PC-3 (cell line): ENCODE measurements at regions not wholly inside any gene's neighbourhood (a gene's known extent, or its start where the extent isn't known, plus 50 kb on each side); places are given as distances from the start of the nearest gene placed in this dataset.

Source experiments
- EZH2 ChIP-seq: fragments of 300-600 bp; sonication (generic); IDR thresholded peaks from one replicate; pipeline ENCODE4 v1.6.1; 2017; ENCODE audit warnings: antibody characterized with exemption, mild to moderate bottlenecking, low read length; ENCODE audit not compliant: unreplicated experiment
- EZH2phosphoT487 ChIP-seq: fragments of 300-600 bp; sonication (generic); IDR thresholded peaks from 2 replicates; pipeline ENCODE4 v1.6.1; 2018; ENCODE audit warnings: mild to moderate bottlenecking, antibody characterized with exemption, low read length, borderline replicate concordance
- TF ChIP-seq, protein P1 (sequence below): fragments of 300-600 bp; sonication (generic); conservative IDR thresholded peaks from 2 replicates; pipeline ENCODE4 v1.5.1; 2017; ENCODE audit warnings: antibody characterized with exemption, low read depth, mild to moderate bottlenecking, low read length

DNA sequence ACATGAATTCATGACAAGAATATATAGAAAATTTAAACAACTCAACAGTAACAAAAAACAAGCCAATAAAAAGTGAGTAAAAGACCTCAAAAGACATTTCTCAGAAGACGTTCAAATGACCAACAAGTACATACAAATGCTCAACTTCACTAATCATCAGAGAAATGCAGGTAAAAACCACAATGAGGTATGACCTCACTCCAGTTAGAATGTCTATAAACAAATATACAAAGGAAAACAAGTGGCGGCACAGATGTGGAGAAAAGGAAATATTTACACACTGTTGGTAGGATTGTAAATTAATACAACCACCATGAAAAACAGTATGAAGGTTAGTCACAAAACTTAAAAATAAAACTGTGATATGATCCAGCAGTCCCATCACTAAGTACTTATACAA lies 1033.1 kb downstream of the RAPGEF2 start:
- TF ChIP-seq, protein P1, sequence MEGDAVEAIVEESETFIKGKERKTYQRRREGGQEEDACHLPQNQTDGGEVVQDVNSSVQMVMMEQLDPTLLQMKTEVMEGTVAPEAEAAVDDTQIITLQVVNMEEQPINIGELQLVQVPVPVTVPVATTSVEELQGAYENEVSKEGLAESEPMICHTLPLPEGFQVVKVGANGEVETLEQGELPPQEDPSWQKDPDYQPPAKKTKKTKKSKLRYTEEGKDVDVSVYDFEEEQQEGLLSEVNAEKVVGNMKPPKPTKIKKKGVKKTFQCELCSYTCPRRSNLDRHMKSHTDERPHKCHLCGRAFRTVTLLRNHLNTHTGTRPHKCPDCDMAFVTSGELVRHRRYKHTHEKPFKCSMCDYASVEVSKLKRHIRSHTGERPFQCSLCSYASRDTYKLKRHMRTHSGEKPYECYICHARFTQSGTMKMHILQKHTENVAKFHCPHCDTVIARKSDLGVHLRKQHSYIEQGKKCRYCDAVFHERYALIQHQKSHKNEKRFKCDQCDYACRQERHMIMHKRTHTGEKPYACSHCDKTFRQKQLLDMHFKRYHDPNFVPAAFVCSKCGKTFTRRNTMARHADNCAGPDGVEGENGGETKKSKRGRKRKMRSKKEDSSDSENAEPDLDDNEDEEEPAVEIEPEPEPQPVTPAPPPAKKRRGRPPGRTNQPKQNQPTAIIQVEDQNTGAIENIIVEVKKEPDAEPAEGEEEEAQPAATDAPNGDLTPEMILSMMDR = no peak
- TF ChIP-seq EZH2phosphoT487 = no peak
- no peak for TF ChIP-seq EZH2
